Hematopoietic multipotent progenitor cell treated with erythropoietin and hydrocortisone succinate and interleukin-3 and kit ligand, for 8 days (in vitro differentiated cells): ENCODE measurements at regions not wholly inside any gene's neighbourhood (a gene's known extent, or its start where the extent isn't known, plus 50 kb on each side); places are given as distances from the start of the nearest gene placed in this dataset.
A peak's percentile ranks its signal among the peaks of the same experiment; 100 is the strongest.

Experiments
- DNase-seq: peaks from one replicate; pipeline ENCODE4 v3.0.0-alpha.2; 2015

DNA sequence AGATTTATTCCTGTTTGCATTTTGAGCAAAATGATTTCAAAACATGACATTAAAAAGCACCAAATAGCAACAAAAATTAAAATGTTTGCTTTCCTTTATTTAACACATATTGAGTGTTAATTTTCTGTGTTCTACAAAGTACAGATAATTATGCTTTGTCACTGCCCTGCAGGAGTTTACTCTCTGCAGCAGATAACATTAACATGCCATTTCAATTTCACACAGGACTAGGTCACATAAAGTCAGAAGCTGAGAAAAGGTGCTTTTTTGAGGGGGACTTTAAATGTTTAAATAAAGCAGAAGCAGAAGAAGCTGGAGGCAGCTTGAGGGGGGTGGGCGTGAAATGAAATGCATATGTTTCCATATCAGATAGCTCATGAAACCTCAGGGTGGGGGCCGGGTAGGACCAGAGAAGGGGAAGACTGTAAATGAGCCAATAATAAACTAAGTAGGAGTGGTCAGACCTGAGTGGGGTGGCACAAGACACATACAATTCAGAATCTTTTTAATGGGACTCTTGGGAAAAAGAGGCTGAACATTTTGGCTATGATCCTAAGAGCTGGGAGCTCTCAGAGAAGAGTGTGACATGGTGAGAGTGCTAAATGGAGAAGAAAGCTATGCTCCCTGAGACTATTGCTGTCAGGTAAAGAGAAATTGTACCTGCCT, 387.5 kb downstream of the FAM170A start:
- DNase-seq = no peak

DNA sequence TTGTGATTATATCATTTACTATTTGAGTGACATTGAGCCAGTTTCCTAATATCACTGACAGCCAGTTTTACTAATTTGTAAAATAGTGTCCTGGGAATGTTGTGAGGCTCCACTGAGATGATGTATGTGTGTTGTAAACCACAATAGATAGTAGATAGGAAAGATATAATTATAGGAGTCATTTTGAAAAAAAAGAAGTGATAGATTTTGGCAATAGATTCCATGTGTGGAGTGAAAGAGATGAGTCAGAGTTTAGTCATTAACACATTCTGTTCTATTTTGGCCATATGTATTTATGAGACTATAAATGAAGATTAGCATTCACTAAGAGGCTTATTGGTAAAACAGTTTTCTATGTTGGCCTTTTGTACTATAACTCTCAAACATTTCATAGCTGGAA, 388.2 kb downstream of the FAM170A start:
- DNase-seq = no peak

DNA sequence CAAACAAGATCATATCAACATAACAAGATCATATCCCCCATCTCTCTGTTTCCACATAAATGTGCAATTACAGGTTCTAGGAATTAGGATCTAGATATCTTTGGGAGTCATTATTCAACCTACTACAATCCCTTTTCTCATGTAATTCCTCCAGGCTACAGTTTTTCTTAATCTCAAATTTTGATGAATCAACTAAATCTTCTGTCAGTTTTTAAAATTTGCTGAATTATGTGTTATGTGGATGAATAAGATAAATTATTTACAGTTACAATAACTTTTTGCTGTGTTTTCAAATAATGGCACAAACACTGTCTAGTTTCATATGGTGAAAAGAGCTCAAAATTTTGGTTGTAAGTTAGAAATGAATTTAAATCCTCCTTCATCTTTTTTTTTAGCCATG, 405.8 kb downstream of the FAM170A start:
- no peak for DNase-seq

DNA sequence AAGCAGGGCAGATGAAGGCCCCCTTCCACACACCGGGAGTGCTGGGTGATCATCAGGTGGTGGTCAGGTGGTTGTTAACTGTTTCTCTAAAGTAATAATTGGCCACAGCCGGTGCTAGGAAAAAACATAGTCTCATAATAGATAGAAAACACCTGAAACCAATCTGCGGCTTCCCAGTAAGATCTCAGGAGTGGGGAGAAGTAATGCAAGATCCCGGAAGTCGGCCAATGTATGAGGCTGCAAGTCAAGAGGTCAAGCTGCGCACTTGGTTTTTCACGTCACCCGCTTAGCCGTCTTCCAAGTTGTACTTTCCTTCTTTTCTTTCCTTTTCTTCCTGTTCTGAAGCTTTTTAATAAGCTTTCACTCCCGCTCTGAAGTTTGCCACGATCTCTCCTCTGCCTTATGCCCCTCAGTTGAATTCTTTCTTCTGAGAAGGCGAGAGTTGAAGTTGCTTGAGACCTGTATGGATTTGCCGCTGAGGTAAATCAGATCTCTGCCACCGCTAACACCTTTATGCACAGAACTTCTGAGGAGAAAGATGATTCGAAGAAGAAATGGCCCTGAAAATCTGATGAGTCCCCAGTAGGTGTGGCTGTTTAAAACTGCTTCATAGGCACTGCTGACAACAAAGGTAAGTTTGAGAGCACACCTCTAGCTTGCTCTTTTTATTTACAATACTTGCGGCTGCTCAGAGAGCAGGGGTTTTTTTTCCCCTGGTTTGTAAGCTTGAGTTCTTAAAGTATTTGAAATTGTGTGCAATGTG, 406.6 kb downstream of the FAM170A start:
- DNase-seq = no peak

DNA sequence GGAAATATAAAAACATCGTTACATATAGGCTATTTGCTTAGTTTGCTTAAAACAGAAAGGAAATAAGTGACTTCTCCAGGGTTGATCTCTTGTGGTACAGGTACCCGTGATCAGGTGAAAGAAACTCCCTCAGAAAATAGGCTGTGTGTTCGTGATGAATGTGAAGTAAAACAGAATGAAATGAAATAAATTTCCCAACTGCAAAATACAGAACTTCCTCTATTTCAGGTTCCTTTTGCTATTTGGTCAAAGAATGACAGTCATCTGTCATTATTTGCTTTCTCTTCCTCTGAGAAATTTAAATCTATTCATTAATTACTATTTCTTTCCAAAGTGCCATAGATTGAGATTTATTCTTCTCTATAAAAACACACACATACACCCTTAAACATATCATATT, 408.1 kb downstream of the FAM170A start:
- no peak for DNase-seq

DNA sequence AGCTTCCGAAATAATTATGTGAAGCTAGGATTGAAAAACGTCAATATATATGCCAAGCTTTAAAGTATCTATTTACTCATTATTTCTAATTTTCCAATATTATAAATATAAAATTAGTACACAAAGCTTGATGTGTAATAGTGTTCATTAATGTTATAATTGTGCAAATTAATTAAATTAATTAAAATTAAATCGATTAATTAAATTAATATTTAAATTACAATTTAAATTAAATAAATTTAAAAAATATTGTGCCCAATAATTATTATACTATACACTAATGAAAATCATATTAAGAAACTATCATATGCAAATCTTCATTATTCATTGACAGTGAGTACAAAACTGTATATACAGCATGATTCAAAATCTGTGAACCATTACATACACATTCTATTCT, 409.8 kb downstream of the FAM170A start:
- DNase-seq = no peak

DNA sequence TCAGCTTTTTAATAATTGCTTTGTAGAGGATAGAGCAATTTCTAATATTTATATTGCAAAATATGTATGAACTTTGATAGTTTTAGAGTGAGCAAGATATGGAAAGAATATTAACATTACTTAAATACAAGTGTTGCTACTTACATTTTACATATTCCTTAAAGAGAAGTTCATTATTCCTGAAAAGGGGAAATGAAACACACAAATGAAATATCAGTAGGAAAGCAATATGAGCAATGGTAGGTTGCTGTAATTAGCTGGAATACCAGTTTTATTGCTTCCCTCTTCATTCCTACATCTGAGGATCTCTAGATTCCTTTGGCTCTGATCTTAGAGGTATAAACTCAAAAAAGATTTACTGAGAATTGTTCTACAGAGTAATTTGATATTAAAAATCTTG, 414.1 kb downstream of the FAM170A start:
- DNase-seq = no peak

DNA sequence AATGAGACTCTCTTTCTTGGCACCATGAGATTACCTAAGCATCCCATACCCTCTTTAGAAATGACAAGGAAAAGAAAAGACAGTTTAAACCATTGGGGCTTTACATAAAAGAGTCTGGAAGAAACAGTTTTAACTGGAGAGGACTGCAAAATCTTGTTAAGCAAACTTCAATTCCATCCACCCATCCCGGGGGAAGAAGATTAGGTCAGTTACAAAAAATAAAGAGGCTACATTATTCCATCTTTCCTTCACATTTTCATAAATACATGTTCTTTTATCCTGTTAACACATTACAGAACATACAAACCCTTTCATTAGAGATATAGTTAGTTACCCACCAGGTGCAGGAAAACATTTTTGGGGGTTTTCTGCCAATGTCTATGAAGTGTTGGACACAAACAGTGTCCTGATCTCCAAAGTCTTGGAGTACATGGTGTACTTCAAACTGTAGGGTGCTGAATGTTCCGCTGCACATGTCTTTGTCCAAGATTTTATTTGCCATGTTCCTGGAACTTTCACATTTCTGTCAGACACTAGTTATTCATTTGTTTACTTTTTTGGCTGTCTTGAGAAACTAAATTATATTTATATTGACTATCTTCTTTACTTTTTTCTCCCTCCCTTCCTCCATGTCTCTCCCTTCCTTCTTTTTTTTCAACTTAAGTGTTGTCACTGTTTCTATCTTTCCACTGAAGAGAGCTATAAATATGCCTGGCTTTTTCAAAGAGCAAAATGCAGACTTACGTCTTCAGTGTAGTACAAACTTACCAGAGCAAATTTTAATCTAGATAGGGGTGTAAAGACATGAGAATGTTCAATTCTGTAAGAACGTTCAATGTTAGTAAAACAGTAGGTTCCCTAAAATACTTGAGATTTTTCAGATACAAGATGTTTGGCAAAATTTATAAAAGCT, 410.9 kb upstream of the PRR16 start:
- DNase-seq = no peak

DNA sequence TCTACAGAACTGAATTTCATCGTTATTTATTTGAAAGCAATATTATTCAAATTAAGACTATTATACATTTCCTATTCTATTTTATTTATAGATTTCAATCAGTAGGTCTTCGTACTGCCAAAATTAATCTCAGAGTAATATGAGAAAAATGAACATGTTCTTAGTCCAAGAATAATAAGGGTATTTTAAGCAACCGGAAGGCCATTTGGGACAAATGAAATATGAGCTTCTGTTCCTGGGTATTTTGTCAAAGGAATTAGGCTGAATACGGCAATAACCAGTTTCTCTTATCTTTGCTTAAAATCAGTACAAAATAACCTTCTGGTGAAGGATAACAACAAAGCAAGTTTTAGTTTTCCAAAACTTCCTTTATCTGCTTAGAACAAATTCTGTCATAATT, 410.3 kb upstream of the PRR16 start:
- DNase-seq = no peak

DNA sequence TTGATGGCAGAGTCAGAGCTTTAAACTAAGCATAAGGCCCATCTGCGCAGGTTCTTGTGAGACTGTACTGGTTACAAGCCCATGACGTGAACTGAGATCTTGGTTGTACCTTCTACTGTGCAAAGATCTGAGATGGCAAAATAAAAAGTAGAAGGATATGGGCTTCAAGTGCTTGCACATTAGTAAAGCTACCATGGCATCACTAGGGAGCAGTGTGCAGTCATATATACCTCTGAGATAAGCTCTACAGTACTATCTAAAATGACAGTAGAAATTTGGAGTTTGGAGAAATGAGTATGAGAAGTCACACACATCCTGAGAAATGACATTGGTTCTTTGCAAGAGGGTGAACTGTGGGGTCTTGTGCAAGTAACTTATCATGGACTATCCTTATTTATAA, 408.2 kb upstream of the PRR16 start:
- DNase-seq = peak; percentile 23

DNA sequence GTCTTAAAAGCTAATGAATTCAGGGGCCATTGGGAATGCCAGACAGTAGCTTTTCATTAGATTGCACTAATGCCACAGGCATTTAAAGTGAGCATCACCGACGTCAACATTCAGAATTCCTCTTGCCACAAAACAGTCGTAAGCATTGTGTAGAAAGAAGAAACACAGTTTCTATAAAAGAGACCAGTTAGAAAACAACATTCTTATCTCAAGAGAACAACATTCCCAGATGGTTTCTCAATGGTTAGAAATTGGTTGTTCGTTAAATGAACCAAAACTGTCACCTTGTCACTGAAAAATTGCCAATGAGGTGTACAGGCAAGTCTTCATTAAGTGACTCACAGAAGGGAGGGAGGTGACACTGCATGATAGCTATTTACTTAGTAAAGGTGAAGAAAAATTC, 401.6 kb upstream of the PRR16 start:
- no peak for DNase-seq

DNA sequence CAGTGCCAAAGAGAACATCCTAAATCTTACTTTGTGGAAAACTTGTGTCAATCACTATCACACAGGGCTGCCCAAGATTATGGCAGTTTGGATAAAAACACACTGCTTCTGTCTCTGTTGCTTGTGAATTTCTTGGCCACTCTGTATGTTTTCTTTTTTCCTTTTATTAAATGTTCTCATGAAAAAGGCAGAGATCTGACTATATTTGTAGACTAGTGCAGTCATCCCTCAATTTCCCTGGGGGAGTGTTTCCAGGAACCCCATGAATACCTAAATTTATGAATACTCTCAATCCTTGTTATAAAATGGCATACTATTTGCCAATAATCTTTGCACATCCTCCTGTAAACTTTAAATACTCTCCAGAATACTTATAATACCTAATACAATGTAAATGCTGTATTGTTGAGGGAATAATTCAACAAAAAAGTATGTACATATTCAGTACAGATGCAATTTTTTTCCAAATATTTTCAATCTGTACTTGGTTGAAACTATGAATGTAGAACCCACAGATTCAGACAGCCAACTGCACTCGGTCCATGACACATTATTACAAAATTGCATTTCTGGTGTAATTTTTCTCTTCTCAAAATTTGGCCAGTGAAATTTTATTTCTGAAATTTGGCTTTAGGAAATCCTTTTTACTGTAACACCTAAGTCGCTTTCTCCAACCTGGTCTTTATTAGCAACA, 391.9 kb upstream of the PRR16 start:
- no peak for DNase-seq

DNA sequence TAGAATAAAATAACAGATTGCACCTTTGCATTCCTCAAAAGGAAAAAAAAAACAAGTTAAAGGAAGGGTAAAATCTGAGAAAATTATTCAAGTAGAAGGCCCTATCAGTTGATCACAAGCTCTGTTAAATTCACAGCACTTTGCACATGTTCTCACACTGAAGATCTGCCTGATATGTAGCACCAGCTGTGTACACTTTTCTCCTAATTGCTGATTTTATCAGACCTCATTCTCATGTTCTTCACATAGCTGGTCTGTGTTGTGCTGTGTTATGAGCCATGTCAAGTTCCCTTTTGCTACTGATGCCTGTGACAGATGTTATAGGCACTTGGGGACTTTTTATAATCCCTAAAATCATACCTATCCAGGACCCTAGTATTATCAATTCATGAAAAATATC, 390.4 kb upstream of the PRR16 start:
- DNase-seq = no peak

DNA sequence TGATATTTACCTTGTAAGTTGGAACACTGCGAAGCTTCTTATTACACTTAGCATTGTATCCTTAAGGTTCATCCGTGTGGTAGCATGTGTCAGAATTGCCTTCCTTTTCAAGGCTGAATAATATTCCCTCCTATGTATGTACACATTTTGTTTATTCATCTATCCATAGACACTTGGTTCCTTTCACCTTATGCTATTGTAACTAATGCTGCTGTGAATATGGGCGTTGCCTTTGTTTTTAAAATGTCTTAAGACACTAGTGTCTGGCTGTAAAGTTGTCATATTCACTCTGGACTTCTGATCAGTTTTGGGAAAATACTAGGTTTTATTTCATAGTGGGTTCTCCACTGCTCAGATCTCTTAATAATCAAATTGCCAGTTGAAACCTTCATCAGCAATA, 383.3 kb upstream of the PRR16 start:
- DNase-seq = no peak

DNA sequence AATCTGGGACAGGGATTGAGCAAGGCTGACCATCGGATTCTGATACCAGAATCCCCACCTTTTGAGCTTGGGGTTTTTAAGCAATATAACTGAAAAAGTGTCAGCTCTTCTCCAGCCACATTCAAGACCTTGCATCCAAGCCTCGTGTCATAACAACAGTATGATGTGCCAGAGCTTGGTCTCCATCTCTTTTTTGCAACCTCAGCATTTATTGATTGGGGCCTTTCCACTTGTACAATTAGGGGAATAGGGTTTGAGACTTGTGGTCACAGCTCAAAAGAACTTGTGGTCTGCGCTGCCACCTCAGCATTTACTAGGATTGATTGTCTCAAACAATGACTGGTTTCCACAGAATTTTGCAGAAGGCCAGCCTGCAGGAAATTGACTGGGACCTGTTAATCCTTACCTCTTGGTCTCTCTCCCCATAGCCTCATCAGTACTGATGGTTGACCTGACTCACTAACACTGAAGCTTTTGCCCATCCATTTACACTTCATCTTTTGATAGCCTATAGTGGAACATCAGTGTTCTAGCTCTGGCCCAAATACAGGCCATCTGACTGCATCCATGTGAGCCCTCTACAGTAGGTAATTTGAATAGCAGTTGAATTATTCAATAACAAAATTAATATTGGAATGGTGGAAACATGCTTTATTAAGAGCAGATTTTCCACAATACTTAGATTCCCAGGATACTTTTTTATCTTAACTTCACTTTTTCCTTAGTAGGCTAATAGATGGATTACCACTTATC, 381.6 kb upstream of the PRR16 start:
- DNase-seq = no peak

DNA sequence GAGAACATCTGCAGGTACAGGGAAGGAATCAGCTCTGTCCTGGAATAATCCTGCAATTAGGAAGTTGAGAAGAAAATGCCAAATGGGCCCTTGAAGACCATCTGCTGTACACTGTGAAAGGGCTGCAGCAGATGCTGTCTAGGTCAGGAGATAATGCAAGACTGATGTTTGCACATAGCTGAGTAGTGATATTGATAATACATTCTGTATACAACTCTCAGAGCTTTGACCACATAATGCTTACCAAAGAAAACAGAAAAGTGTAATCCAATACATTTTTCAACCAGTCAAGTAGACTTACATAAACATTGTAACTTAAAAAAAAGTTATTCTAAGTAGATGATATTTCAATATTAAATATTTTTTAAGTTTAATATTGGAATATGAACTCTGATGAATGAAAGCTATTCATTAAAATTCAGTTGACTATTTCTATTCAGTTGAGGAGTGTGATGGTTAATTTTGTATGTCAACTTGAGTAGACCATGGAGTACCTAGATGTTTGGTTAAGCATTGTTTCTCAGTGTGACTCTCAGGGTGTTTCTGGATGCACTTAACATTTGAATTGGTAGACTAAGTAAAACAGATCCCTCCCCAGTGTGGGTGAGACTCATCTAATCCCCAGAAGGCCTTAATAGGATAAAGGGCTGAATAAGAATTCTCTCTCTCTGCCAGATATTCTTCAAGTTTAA, 380.1 kb upstream of the PRR16 start:
- DNase-seq = no peak

DNA sequence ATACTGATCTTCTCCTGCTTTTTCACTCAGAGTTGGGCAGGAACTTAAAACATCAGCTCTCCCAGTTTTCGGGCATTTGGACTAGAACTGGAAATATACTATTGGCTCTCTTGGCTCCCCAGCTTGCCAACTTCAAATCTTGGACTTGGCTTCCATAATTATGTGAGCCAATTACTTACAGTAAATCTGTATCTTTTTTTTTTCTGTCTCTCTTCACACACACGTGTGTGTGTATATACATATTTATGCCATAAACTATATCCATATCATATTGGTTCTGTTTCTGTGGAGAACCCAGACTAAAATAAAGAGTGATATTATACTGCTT, 379.6 kb upstream of the PRR16 start:
- DNase-seq = no peak

DNA sequence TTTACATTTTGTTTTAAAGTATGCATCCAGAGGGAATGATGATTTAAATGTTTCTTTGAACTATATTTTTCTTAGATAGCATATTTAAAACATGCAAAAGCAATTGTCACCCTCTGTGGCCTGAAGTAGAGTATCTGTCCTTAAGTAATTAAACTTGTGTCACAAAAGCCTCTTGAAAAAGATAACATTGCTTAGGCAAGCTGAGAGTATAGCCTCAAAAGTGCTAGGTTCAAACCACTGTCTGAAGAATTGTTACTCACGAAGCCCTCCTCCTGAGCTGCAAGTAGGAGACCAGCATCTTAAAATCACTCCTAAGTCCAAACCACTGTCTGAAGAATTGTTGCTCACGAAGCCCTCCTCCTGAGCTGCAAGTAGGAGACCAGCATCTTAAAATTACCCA, 378.0 kb upstream of the PRR16 start:
- no peak for DNase-seq

DNA sequence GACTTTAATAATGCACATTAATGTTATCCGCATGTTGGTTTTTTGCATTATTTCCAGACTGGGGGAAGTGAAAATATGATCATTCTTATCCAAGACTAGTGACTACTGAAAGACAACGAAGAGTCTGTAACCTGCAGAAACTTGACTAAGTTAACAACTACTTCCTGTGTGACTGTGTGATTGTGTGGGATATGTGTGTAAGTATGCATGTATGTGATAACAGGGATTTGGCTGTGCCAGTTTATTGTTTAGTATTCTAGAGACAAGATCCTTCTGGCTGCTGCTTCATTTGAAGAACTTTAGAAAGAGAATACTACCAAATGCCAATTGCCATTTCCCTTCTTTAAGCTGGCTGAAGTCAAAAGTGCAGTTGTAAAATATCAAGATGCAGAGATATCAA, 375.7 kb upstream of the PRR16 start:
- DNase-seq = peak; percentile 24

DNA sequence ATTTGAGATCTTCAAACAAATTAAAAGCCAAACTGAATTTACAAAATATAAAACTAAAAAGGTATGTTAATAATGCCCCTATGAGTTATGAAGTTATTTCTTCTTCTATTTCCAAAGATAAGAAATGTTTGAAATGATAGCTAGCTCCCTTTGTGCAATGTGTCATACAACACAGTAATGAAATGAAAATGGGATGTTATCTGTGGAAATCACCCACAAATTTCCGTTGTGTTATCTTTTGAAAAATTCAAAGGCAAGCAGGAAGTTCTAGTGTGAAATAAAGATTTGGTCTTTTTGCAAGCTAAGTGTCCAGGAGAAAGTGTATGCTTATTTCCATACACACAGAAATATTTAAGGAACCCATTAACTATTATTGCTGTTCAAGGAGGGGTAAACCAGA, 375.3 kb upstream of the PRR16 start:
- peak; percentile 44 for DNase-seq

DNA sequence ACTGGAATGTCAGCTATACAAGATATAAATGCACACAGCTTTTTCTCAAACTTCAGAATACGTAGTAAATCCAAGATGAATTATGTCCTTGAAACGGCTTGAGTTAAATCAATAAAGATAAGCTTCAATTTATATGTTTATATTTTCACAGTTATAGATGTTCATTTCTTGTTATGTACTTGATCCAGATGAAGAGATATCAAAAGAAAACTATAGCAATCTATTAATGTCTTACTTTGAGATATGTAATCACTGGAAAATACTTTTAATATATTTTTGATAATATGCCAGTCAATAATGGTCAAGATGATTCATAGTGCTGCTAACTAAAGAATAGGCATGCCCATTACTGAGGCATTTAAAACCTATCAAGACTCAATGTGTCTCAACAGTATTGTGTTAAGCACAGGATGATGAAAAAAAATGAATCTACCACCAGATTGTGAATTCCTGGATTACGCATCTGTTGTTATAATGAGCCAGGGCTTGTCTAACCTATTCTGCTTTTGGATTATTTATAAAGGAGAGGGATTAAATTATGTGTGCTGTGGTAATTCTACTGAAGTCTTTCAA, 372.6 kb upstream of the PRR16 start:
- DNase-seq = no peak

DNA sequence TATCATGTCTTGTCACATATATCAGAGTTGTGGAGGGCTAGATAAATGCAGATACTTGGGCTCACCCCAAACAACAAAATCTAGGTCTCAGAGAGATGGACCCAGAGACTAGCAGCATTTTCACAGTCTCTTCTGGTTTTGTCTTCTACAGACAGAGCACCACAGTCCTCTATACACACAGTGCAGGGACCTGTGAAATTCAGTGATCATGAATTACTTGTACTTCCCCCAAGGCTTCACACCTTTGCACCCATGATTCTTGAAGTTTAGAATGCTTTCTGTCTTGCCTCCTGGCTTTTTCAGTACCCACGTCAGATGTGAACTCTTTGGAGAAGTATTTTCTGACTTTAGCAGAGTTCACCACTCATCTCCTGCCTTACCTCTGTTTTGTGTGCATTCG, 371.5 kb upstream of the PRR16 start:
- no peak for DNase-seq
